Keratinocyte (primary cell): ENCODE measurements at regions not wholly inside any gene's neighbourhood (a gene's known extent, or its start where the extent isn't known, plus 50 kb on each side); places are given as distances from the start of the nearest gene placed in this dataset.

Source experiments
- DNase-seq: peaks from one replicate; pipeline ENCODE4 v3.0.0-alpha.2; 2011; ENCODE audit warnings: low read depth, missing footprints, low spot score
- FAIRE-seq: peaks from 2 replicates; lab custom pipeline; 2011; peaks lifted over from hg19 to GRCh38; lab: Jason Lieb, UNC
- H2AFZ ChIP-seq: 2 replicates; pipeline ENCODE4 v1.6.0; 2012; ENCODE audit warnings: low read length, control low read depth, inconsistent platforms; ENCODE audit not compliant: control insufficient read depth
- H3K27ac ChIP-seq: 2 replicates; pipeline ENCODE4 v1.5.1; 2011; ENCODE audit warnings: low read length; ENCODE audit not compliant: control insufficient read depth, insufficient read depth
- H3K27me3 ChIP-seq: 3 replicates; pipeline ENCODE4 v1.6.0; 2011; ENCODE audit warnings: low read length; ENCODE audit not compliant: control insufficient read depth, insufficient read depth; ENCODE audit errors: extremely low read depth
- H3K36me3 ChIP-seq, 2 experiments: 2 replicates in 1 of 2; 3 replicates in 1 of 2; pipeline ENCODE4 v1.5.1; 2011; ENCODE audit warnings: low read length in 2 of 2, mild to moderate bottlenecking in 1 of 2; ENCODE audit not compliant: control insufficient read depth in 2 of 2, insufficient read depth in 2 of 2; ENCODE audit errors: extremely low read depth in 1 of 2
- H3K4me1 ChIP-seq: 3 replicates; pipeline ENCODE4 v1.5.1; 2011; ENCODE audit warnings: low read length; ENCODE audit not compliant: control insufficient read depth, insufficient read depth; ENCODE audit errors: extremely low read depth
- H3K4me2 ChIP-seq: 3 replicates; pipeline ENCODE4 v1.6.0; 2011; ENCODE audit warnings: low read depth, low read length; ENCODE audit not compliant: control insufficient read depth, insufficient read depth; ENCODE audit errors: extremely low read depth
- H3K4me3 ChIP-seq, 3 experiments: fragments of 200-600 bp in 1 of 3; sonication (generic) in 1 of 3; 2 replicates in 2 of 3; 3 replicates in 1 of 3; pipeline ENCODE4 v1.5.1; 2011 to 2016; ENCODE audit warnings: low read length in 3 of 3, mild to moderate bottlenecking in 3 of 3, control low read depth in 2 of 3, inconsistent platforms in 1 of 3, low read depth in 1 of 3, mixed read lengths in 1 of 3, mixed run types in 1 of 3, moderate library complexity in 1 of 3; ENCODE audit not compliant: control insufficient read depth in 2 of 3, insufficient read depth in 2 of 3; ENCODE audit errors: extremely low read depth in 1 of 3
- H3K79me2 ChIP-seq: 2 replicates; pipeline ENCODE4 v1.6.0; 2012; ENCODE audit warnings: low read length; ENCODE audit not compliant: control insufficient read depth, insufficient read depth
- H3K9ac ChIP-seq: 3 replicates; pipeline ENCODE4 v1.6.0; 2011; ENCODE audit warnings: low read length; ENCODE audit not compliant: control insufficient read depth, insufficient read depth; ENCODE audit errors: extremely low read depth
- H3K9me1 ChIP-seq: 3 replicates; pipeline ENCODE4 v1.6.0; 2011; ENCODE audit warnings: low read length; ENCODE audit not compliant: control insufficient read depth, insufficient read depth; ENCODE audit errors: extremely low read depth
- H3K9me3 ChIP-seq: 2 replicates; pipeline ENCODE4 v1.5.1; 2012; ENCODE audit warnings: low read depth, low read length; ENCODE audit not compliant: control insufficient read depth
- H4K20me1 ChIP-seq: 3 replicates; pipeline ENCODE4 v1.6.0; 2011; ENCODE audit warnings: low read length; ENCODE audit not compliant: control insufficient read depth, insufficient read depth; ENCODE audit errors: extremely low read depth
- CTCF ChIP-seq, 3 experiments: IDR thresholded peaks in 1 of 3; conservative IDR thresholded peaks in 1 of 3; optimal IDR thresholded peaks in 1 of 3; 2 replicates in 2 of 3; 3 replicates in 1 of 3; pipeline versions ENCODE3 to v1.5.1; 2011; ENCODE audit warnings: low read length in 3 of 3, mild to moderate bottlenecking in 3 of 3, moderate library complexity in 2 of 3, control low read depth in 1 of 3, inconsistent platforms in 1 of 3; ENCODE audit not compliant: insufficient read depth in 2 of 3; ENCODE audit errors: extremely low read depth in 1 of 3
- EZH2 ChIP-seq: IDR thresholded peaks from one replicate; pipeline ENCODE4 v1.6.1; 2012; ENCODE audit warnings: inconsistent platforms, mild to moderate bottlenecking, low read length, moderate library complexity
- dilution Hi-C: fragments of 300-500 bp; cut with MboI; formaldehyde crosslinking; loops from one replicate; pipeline ENCODE4 v1.7.0; 2020; ENCODE audit warnings: low sequenced_read_pairs; ENCODE audit not compliant: extremely low pct_ligation_motif_present

DNA sequence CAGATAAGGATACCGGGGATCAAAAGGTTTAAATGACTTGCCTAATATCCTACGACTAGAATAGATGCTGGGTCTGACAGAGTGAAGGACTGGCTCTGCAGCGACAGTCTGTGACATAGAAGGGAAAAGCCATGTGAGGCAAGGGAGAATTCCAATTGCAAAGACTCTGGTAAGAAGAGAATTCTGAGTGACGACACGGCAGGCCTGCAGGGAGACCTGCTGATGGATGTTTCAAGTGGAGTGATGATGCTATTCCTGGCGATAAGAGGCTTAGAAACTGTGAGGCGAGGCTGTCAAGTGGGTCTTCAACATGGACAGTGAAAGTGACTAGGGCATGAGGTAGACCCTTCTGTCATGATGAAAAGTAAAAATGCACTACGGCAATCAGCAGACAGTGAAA is 176.6 kb upstream of the PBX1 start:
- no peaks in the 10 kb centered on the region for H3K4me1 ChIP-seq
- FAIRE-seq (no peak), DNase-seq (no peak)
- no peak overlapping the region for H3K9ac ChIP-seq
- no peaks in the 10 kb centered on the region for H3K9me3 ChIP-seq
- H3K27me3 ChIP-seq: no peaks in the 10 kb centered on the region
- H3K4me3 ChIP-seq: no peak overlapping the region
- H3K79me2 ChIP-seq: no peaks in the 10 kb centered on the region
- no peak overlapping the region for H3K4me2 ChIP-seq
- no peak overlapping the region for H3K27ac ChIP-seq
- no peaks in the 10 kb centered on the region for H3K9me1 ChIP-seq
- H3K36me3 ChIP-seq: no peaks in the 10 kb centered on the region
- no peaks in the 10 kb centered on the region for H4K20me1 ChIP-seq
- TF ChIP-seq EZH2: no peak
- no peak for TF ChIP-seq CTCF (optimal IDR thresholded peaks at IDR 0.05 in 1 of 3, IDR thresholded peaks at IDR 0.05 in 1 of 3, conservative IDR thresholded peaks at IDR 0.05 in 1 of 3; ENCODE audit: extremely low read depth in 1 of 3, insufficient read depth in 2 of 3, low read length in 3 of 3)
- dilution Hi-C loops: no loop called here
- no peak overlapping the region for H2AFZ ChIP-seq

GRCh38 chr1:164384262-164384661 is 174.7 kb upstream of the PBX1 start:
- Histone ChIP-seq H3K9me3 (no peaks in the 10 kb centered on the region), H3K9me1 (no peaks in the 10 kb centered on the region), H4K20me1 (no peaks in the 10 kb centered on the region), H3K4me3 (no peak overlapping the region), H3K4me1 (no peaks in the 10 kb centered on the region), H3K4me2 (no peak overlapping the region), H3K9ac (no peak overlapping the region), H3K36me3 (no peaks in the 10 kb centered on the region), H3K27ac (no peak overlapping the region), H2AFZ (no peak overlapping the region), H3K27me3 (no peaks in the 10 kb centered on the region), H3K79me2 (no peaks in the 10 kb centered on the region)
- TF ChIP-seq EZH2 (no peak), CTCF (optimal IDR thresholded peaks at IDR 0.05 in 1 of 3, IDR thresholded peaks at IDR 0.05 in 1 of 3, conservative IDR thresholded peaks at IDR 0.05 in 1 of 3; ENCODE audit: extremely low read depth in 1 of 3, insufficient read depth in 2 of 3, low read length in 3 of 3) (no peak)
- FAIRE-seq (no peak), DNase-seq (no peak)
- dilution Hi-C loops: no loop called here
